ENCODE measurements at regions not wholly inside any gene's neighbourhood (a gene's known extent, or its start where the extent isn't known, plus 50 kb on each side); places are given as distances from the start of the nearest gene placed in this dataset.
A peak's percentile ranks its signal among the peaks of the same experiment; 100 is the strongest.

DNA sequence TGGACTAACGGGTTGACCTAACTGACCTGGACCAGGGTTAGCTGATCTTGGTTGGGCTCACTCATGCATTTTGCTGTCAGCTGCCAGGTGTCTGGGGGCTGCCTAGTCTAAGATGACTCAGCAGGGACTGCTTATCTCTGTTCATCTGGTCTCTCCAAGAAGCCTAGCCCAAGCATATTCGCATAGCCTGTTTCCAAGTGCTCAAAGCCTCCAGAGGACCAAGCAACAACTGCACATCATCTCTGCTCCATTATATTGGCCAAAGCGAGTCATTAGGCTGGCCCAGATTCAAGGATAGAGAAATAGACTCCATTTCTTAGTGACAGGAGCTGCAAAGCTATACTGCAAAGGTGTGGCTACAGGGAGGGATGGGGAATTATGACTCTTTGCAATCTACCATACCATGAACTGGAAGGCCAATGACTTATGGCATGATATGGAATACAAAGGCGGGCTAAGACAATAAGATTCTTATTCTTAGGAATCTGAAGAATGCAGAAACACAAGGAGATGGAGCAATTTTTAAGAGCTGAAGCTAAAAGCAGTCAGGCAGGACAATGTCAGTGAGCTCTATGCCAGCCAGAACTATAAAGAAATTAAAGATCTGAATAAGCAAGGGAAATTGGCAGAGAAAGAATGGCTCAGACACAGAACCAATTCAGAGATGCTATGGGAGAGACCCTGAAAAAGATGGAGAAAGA, 194.6 kb upstream of the FSCB start:
- peak; percentile 1 for DNase-seq

DNA sequence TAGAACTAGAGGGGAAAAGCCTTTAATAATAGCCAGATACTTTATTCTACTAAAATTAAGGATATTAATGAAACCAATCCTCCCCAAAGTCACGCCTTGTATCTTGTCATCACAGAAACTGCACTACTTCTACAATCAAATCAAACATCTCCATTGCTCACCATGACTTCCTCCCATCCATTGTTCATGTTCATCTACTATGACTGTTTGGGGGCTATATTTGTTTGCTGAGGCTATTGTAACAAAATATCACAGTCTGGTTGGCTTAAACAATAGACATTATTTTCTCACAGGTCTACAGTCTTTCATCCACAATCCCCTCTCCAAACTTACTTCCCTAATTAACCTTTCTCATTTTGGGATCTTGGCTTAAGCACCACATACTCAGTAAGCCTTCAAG, 193.6 kb upstream of the FSCB start:
- DNase-seq, result no peak

DNA sequence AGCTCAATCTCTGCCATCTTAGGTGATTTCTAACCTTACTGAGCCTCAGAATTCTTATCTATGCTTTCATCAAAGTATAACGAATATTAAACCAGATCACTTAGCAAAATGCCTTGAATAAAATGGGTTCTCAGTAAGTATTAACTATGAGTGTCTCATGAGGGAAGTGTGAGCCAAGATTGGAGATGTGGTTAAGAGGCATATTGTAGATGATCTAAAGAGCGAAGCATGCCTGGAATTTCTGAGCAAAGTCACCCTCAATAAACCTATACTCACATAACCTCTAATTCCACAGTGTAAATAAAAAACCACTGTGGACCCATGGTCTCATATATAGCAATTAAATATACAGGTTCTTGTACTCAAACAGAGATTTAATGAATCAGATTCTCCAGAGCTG, 193.1 kb upstream of the FSCB start:
- DNase-seq, result no peak

DNA sequence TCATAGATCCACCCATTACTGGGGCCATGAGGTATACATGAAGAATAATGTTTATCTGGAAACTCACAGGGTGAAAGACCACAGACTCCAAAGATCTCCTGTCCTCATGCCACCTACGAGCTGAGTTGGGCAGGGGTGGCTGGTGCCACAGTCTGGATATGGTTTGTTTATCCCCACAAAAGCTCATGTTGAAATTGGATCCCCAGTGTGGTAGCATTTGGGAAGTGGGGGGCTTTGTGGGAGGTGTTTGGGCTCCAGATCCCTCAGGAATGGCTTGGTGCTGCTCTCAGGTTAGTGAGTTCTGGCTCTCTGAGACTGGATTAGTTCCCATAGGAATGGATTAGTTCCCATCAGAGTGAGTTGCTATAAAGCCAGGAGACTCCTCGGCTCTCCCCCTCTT, 192.3 kb upstream of the FSCB start:
- DNase-seq, result no peak

DNA sequence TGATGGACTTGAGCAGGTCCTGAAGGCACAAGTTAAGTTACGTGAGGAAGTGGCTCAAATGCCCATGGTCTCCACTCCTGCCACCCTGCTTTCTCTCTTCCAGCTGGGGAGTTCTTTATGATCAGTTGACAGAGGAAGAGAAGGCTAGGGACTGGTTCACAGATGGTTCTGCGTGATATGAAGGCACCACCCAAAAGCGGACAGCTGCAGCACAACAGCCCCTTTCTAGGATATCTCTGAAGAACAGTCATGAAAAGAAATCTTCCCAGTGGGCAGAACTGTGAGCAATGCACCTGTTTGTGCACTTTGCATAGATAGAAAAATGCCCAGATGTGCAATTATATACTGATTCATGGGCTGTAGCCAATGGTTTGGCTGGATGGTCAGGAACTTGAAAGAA, 162.4 kb upstream of the FSCB start:
- no peak for DNase-seq

DNA sequence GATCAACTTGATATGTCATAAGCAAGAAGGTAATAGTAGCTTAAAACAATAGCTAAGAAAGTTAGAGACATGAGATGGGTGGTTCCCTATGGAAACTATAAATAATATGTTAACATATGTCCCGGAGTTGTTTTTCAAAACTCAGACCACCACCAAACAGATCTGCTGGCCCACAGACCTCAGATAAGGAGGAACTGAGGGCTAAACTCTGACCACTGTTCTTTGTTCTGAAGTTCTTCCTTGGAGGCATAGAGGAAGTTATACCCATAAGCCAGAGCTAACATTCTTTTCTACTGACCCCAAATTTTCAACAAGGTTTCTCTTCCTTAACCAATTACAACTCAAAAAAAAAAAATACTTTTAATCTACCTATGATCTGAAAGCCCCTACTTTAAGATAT, 156.1 kb upstream of the FSCB start:
- DNase-seq, result no peak

DNA sequence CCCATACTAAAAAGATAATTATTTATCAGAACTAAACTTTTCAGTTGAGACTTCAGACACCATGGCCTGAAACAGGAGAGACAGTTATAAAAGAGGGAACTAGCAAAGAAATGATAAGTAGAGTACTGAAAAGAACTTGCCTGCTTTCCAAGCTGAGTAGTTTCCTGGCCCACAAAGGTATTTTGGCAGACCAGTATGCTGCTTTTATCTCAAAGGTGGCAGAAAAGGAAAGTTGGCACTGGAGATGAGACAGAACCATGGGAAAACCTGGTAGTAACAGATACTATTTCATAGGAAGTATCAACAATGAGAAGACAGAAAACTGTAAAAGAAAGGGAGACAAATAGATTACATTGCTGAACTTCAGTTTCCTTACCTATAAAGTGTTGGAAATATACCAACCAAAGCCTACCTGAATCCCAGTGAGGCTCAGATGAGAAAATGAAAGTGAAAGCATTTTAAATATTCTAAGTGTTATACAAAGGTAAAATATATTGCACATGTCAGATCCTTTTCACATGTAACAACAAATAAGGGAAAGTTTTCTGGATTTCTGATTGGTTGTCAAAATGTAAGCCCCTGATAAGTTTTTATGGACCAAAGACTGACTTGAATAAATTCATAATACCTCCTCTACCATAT, 155.3 kb upstream of the FSCB start:
- no peak for DNase-seq

DNA sequence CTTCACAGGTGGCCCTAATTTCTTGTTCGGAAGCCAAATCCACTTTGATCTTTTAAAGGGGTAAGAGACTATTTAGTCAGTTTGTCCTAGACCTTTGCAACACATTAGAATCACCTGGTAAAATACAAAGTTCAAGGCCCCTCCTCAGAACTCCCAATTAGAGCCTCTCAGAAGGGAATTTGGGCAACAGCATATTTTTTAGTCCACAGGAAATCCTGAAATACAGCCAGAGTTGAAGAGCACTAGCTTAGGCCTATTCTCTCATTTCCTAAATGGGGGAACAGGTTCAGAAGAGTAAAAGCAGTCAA, 151.3 kb upstream of the FSCB start:
- DNase-seq, result no peak

DNA sequence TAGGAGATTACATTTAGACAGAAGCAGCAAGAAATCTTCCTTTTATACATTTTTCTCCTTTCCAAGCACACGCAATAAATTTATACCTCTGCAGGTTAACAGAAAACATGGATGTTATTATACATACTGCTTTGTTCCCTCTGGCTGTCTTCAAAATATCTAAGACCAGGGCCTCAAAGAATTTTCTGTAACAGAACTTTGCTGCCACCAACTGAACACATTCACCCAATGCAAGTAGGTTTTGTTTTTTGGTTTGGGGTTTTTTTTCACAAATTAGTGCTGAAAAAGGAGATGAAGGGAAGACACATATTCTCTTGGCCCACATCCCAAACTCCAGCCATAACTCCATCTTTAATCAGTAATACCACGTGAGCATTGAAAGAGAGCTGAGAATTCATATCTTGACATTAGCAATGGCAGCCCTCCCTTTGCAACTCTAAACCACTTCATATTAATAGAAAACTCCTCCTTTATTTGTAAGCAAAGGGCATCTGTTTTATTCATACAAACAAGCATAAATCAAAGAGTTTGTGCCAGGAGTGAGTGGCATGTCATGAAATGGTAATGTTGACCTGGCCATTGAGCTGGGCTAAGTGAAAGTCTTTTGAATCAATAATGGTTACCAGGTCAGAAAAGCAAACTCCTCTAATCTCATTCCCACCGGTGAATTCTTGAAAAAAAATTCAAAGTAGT, 150.8 kb upstream of the FSCB start:
- DNase-seq, result peak; percentile 49

DNA sequence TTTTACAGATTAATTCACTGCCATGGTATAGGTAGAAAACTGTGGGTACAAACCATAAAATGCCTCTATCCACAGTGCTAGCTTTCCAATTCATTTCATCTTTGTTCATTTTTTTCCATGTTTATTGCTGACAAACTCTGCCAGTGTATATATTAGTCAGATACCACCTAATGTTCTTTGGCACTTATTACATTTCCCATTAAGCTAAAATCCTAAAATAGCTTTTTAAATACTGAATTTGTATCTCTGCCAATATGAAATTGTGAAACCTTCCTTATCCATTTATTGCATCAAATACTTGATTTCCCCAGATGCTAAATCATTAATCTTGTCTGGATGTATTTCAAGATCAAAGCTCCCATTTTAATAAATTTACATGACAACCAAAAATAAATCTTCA, 150.1 kb upstream of the FSCB start:
- no peak for DNase-seq

DNA sequence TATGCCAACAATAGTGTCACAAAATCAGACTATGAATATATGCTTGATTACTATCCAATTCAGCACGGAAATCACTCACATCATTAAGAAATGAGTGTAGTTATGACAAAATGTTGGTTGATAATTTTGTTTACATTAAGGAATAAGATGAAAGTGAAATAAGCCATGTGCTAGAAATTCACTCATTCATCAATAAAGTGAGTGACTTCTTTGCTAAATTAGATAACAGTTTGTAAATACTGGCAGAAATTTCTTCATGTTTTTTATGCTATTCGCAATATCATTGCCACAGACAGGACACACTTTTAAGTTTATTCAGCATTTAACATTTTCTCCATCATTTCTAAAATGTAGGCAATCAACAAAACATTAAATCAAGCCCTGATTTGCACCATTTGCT, 147.5 kb upstream of the FSCB start:
- DNase-seq, result no peak

DNA sequence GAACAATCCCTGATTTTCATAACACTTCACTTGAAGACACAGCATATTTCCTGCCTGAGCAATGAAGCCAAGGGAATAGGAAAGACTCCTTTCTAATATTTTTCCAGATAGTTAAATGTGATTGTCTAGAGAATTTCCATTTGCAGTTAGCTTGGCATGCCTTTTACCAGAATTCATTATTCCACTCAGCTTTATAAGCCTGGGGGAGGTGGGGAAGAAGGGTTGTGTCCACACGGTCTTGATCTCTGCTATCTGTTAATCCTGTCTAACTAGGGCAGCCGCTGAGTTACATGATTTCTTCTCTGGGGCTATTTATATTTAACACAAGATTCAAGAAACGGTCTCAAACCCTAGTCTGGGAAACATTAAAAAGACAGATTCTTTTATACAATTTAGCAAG, 146.6 kb upstream of the FSCB start:
- no peak for DNase-seq

DNA sequence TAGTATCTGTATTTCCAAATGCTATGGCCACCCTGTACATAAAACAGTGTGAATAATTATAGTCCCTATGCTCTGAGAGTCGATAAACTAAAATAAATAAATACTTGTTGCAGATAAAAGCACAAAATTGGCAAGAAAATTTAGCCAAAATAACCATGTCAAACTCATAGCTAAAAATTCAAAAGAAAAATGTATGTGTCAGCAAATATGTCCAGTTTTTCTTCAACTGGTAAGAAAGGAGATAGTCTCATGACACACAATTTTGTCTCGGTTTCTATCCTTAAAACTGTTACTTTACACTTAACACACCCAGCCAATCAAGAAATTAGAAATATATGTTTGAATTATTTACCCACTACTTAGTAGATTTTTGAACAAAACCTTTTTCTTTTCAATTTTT, 145.6 kb upstream of the FSCB start:
- DNase-seq, result no peak

DNA sequence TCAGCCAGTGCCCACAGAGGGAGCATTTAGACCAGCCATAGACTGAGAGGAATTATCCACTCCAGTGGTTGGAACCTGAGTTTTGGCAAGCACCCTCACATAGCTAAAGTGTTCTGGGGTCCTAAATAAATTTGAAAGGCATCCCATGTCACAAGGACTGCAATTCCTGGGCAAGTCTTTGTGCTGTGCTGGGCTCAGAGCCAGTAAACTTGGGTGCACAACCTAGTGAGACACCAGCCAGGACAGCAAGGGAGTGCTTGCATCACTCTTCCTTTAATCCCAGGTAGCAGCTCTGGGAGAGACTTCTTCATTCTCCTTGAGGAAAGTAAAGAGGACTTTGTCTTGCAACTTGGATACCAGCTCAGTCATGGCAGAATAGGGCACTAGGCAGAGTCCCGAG, 142.0 kb upstream of the FSCB start:
- no peak for DNase-seq

DNA sequence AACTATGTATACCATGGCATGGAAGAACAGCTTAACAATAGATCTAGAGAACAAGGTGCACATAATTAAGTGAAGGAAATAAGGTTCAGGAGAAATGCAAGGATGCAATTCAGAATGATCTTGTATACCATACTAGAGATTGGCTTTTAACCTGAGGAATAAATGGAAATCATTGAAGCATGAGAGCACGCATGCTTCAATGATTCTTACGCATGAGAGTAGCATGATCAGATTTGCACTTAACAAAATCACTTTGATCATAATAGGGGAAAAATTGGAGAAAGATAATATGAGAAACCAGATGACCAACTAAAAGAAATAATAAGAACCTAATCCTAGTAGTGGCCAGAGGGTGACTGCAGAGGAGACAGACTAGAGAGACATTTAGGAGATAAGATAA, 133.3 kb upstream of the FSCB start:
- no peak for DNase-seq

DNA sequence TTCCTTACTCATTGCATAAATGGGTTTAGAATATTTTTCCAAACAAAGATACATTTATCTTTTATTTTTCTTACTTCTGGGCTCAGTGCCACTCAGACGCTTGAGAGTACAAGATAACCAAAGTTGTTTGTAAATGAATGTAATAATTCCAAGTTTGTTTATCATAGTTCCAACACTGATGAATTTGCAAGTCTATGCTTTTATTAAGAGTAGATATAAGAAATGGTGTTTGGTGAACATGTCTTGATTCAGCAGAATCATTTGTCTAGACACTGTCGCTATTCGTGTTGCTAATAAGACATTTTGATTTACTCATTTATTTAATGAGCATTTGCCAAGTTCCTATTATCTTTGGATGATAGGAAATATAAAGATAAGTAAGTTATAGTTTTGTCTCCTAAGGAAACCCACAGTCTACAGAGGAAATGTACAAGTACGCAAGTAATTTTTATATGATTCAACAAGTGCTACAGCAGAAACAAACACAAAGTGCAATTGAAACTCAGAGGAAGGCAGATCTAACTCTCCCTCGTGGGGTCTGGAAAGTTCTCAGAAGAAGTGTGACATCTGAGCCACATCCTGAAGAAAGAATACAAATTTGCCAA, 132.8 kb upstream of the FSCB start:
- DNase-seq, result no peak

DNA sequence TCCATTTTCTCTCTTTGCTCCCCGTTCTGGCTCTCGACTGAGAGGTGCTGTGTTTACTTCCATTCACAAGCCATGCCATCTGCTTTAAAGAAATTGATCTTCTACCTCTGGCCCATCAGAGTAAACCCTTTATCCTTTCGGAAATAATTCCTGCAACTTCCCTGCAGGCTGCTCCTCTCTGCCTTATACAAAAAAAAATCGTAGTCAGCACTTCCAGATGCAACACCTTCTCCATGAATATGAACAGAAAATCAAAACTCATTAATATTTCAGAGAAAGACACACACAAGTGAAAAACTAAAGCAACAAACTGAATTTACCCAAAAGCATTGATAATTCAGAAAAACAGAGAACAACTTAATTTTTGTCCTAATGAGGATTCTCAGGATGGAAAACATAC, 127.6 kb upstream of the FSCB start:
- DNase-seq, result peak; percentile 56

DNA sequence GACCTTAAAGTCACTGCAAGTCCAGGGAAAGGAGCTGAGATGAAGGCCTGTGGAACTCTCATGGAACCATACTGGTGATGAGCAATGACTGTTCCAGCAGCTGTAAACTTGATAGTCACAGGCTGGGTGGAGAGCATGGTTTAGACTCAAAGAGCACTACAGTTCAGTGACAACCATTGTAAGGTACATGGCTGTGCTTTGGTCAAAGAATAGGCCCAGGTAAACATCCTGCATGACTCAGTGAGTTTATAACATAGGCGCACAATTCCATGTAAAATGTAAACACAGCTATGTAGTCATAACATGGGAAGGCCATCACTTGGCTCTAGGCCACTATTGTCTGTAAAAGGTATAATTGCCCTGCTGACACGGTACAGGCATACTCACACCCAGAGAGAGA, 119.3 kb upstream of the FSCB start:
- no peak for DNase-seq

DNA sequence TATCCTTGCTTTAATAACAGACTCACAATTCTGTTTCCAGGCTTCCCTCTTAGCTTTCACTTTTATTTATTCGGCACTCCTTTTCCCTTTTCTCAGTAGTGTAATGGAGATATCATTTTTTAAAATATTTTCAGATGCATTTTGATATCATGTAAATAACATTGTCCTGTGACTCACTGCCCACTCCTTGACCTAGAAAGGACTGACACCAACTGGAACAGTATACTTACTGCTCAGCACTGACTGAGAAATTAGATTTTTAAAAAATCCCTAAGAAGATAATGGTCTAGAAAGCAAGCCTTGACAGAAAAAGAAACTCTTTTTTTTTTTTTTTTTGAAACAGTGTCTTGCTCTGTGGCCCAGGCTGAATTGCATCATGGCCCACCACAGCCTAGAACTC, 118.0 kb upstream of the FSCB start:
- DNase-seq, result no peak

DNA sequence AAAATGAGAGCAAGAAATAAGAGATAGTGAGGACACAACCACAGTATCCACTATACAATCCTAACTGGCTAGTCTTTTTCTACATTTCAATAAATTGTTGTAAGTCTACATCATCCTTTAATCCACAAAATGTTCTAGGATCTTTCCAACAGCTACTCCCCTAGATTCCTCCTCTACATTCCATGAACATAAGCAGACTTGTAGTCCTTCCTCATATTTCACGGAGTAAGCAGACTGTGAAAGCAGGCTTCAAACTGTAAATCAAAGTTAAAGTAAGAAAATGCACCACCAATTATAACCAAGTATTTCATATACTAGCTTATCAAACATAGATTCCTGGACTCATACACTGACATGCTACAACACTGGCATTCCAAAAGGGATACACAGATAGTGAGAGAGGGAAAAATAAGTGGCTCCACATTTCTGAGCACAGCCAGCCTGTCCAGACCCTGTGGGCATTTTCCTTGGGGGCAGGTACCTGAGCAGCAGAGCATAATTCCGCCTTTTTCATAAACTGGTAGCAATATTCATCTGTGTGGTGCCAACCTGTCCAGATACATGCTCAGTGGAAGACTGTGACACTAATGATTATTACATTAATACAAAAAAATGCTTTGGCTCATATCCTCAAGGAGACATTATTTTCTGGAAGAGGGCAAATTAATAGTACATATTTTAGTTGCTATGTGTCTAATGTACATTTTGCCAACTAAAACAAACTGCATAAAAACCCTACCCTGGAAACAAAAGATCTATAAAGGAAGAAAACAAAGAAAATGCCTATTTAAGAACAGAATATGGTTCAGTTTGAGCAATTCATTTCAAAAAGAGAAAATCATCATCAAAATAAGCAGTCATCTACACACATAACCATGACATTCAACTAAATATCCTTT, 113.3 kb upstream of the FSCB start:
- DNase-seq, result no peak

DNA sequence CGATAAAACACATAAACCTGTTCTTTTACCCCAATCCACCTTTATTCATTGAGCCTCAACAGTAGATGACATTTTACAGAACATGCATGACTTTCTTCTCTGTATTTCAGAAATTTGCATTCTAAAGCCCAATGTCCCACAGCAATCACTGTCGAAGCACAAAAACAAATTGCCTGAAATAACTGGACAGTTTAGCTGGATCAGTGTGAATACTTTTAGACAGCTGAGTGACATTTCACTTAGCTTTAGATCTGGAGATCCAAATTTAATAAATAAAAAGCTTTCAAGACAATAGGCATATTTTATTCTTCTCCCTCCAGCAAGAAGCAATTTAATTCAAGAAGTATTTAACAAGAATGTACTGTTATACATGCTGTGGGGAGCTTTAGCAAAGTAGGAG, 109.1 kb upstream of the FSCB start:
- no peak for DNase-seq

DNA sequence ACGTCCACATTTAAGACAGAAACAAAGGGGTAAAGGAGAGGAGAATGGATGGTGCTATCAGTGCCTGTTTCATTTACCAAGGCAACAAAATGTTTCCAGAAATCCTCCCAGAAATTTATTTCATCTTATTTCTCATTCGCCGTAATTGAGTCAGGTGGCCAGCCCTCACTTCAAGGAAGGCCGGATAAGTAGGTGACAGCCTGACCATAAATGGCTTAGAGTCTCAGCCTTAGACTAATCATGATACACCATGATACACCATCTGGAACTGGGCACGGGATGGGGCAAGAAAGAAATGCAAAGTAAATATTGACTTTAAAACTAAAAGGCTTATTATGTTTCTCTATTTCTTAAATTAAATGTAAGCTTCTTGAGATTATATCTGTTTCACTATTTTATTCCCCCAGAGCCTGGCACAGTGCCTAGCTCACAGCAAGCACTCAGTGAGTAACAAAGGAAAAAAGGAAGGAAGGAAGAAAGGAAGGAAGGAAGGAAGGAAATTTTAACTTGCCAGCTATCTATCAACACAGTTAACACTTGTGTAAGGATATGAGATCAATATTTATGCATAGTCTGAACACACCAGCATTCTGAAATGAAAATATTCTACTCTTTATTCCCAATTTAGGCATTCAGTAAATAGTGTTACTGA, 106.1 kb upstream of the FSCB start:
- peak; percentile 84 for DNase-seq

DNA sequence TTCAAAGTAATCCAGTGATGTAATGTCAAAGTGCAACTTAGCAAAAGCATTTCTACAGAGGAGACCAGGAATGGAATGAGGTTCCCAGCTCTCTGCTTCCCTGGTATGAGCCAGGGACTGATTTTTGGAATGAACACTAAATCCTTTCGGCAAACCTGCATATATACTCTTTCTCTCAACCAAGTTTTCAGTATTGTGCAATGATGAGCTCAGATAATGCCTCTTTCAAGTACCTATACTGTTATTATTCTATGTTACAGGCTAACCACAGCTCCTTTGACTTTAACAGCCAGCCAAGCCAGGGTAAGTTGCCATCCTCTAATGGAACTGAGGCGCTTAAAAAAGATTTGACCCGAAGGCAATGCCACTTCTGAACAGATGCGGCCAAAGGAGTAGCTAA, 104.9 kb upstream of the FSCB start:
- DNase-seq, result no peak
